PC-9 (cell line): ENCODE measurements at regions not wholly inside any gene's neighbourhood (a gene's known extent, or its start where the extent isn't known, plus 50 kb on each side); places are given as distances from the start of the nearest gene placed in this dataset.

Experiments used
- BruUV-seq: library from RNA; stranded (reverse); fragments of 400-500 nt; replicated peaks from 2 replicates; lab custom pipeline; 2021; lab: Mats Ljungman, UMichigan
- CTCF ChIA-PET: fragments of 300-600 bp; sonication (Branson Sonifier 250); formaldehyde crosslinking; loops from one replicate; lab custom pipeline; 2022; ENCODE audit warnings: antibody characterized with exemption; lab: Charles Lee
- POLR2A ChIA-PET: fragments of 300-600 bp; sonication (Branson Sonifier 250); formaldehyde crosslinking; loops from one replicate; lab custom pipeline; 2022; ENCODE audit warnings: antibody characterized with exemption; ENCODE audit not compliant: unreplicated experiment; lab: Charles Lee
- DNase-seq, 2 experiments: peaks; one replicate each; pipeline versions ENCODE4 v3.0.0 to v3.0.0-alpha.2; 2015 to 2022; ENCODE audit warnings: mixed read lengths in 1 of 2
- H2AFZ ChIP-seq: fragments of 200-600 bp; sonication (generic); 2 replicates; pipeline ENCODE4 v1.8.1; 2017; ENCODE audit warnings: antibody characterized with exemption
- H3F3A ChIP-seq: fragments of 200-600 bp; sonication (generic); 2 replicates; pipeline ENCODE4 v1.8.1; 2017; ENCODE audit warnings: antibody characterized with exemption, mild to moderate bottlenecking, low read depth; ENCODE audit not compliant: insufficient read depth
- H3K27ac ChIP-seq: fragments of 200-600 bp; sonication (generic); 2 replicates; pipeline ENCODE4 v1.6.1; 2016; ENCODE audit warnings: mixed run types
- H3K27me3 ChIP-seq: fragments of 200-600 bp; sonication (generic); 2 replicates; pipeline ENCODE4 v1.6.1; 2016; ENCODE audit warnings: low read depth, mixed run types; ENCODE audit not compliant: insufficient read depth
- H3K36me3 ChIP-seq: fragments of 200-600 bp; sonication (generic); 2 replicates; pipeline ENCODE4 v1.6.1; 2016; ENCODE audit warnings: low read depth, mixed run types
- H3K4me1 ChIP-seq: fragments of 200-600 bp; sonication (generic); replicated peaks from 2 replicates; pipeline ENCODE4 v1.6.1; 2016; ENCODE audit warnings: mixed run types; ENCODE audit not compliant: insufficient read depth
- H3K4me2 ChIP-seq: fragments of 200-600 bp; sonication (generic); 2 replicates; pipeline ENCODE4 v1.6.1; 2017; ENCODE audit warnings: mixed run types
- H3K4me3 ChIP-seq: fragments of 200-600 bp; sonication (generic); 2 replicates; pipeline ENCODE4 v1.6.1; 2016; ENCODE audit warnings: mixed run types
- H3K79me2 ChIP-seq: fragments of 200-600 bp; sonication (generic); 2 replicates; pipeline ENCODE4 v1.6.1; 2017; ENCODE audit warnings: low read depth, mixed run types
- H3K9me2 ChIP-seq: fragments of 200-600 bp; sonication (generic); 2 replicates; pipeline ENCODE4 v1.8.1; 2017; ENCODE audit warnings: mild to moderate bottlenecking; ENCODE audit not compliant: insufficient read depth
- H3K9me3 ChIP-seq: fragments of 200-600 bp; sonication (generic); 2 replicates; pipeline ENCODE4 v1.8.1; 2016; ENCODE audit warnings: low read depth; ENCODE audit not compliant: insufficient read depth
- H4K20me1 ChIP-seq: fragments of 200-600 bp; sonication (generic); 2 replicates; pipeline ENCODE4 v1.8.1; 2017; ENCODE audit not compliant: insufficient read depth
- EZH2 ChIP-seq: fragments of 200-600 bp; sonication (generic); IDR thresholded peaks from 2 replicates; pipeline ENCODE4 v1.8.0; 2017; ENCODE audit warnings: antibody characterized with exemption, low read depth
- intact Hi-C: fragments of 100-400 bp; cut with micrococcal nuclease; formaldehyde crosslinking; loops from one replicate; pipeline ENCODE4 v1.10.0; 2022; ENCODE audit not compliant: unreplicated experiment
- TF ChIP-seq, protein P1 (sequence below): fragments of 200-600 bp; sonication (generic); conservative IDR thresholded peaks from 2 replicates; pipeline ENCODE4 v1.6.1; 2017; ENCODE audit warnings: mixed run types, antibody characterized with exemption, mild to moderate bottlenecking, moderate library complexity

GRCh38 chr12:25817166-25817565, 141.3 kb upstream of the RASSF8 start:
- H3K9me2 ChIP-seq = no peaks in the 10 kb centered on the region
- no peaks in the 10 kb centered on the region for H3K27me3 ChIP-seq
- no peaks in the 10 kb centered on the region for H3K79me2 ChIP-seq
- no peaks in the 10 kb centered on the region for H4K20me1 ChIP-seq
- DNase-seq = no peak
- ChIA-PET POLR2A (no interaction called here), CTCF (no interaction called here)
- no peak overlapping the region for H3K27ac ChIP-seq
- TF ChIP-seq, protein P1, sequence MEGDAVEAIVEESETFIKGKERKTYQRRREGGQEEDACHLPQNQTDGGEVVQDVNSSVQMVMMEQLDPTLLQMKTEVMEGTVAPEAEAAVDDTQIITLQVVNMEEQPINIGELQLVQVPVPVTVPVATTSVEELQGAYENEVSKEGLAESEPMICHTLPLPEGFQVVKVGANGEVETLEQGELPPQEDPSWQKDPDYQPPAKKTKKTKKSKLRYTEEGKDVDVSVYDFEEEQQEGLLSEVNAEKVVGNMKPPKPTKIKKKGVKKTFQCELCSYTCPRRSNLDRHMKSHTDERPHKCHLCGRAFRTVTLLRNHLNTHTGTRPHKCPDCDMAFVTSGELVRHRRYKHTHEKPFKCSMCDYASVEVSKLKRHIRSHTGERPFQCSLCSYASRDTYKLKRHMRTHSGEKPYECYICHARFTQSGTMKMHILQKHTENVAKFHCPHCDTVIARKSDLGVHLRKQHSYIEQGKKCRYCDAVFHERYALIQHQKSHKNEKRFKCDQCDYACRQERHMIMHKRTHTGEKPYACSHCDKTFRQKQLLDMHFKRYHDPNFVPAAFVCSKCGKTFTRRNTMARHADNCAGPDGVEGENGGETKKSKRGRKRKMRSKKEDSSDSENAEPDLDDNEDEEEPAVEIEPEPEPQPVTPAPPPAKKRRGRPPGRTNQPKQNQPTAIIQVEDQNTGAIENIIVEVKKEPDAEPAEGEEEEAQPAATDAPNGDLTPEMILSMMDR = no peak
- TF ChIP-seq EZH2 = no peak
- no TSS peak for BruUV-seq
- H3K4me2 ChIP-seq = no peak overlapping the region
- H3K4me3 ChIP-seq = no peak overlapping the region
- intact Hi-C loops = no loop called here
- no peaks in the 10 kb centered on the region for H3F3A ChIP-seq
- H2AFZ ChIP-seq = no peak overlapping the region
- H3K36me3 ChIP-seq = no peaks in the 10 kb centered on the region
- H3K9me3 ChIP-seq = peaks cover 6% of the 10 kb centered on the region; the same call in 1 of the 2 replicates
- H3K4me1 ChIP-seq = no peaks in the 10 kb centered on the region

DNA sequence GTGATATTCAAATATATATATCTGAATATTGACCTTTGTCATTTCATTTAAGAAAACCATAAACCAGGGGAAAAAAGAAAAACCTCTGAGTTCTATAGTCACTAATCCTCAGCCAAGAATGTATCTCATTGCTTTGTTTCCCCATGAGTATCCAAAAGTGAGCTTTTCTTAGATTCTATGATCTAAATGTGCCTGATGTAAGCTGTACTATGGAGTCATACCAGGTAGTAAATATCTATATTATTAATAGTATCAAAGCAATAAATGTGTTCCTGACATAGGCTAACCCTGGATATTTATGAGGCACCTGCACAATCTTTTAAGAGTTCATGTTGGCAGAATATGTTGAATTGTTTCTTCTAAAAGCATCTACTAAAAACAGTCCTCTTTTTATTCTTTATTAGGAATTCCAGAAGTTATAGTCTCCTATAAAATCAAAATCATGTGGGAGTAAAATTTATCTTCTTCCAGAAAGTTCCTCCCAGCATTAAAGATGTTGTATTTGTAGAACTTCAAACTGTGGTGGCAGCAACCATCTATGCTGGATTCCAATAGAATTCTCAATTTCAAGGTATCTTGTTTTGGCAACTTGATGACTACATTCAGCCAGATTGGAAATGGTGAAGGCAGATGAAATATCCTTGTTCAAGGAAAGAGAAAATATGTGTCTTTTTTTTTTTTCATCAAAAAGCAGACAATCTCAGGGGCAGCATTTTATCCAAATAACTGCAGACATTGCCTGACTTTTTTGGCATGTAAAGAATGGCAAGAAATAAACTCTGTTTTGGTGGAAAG, 139.7 kb upstream of the RASSF8 start:
- no peak overlapping the region for H3K4me3 ChIP-seq
- peaks cover 6% of the 10 kb centered on the region; the same call in 1 of the 2 replicates for H3K9me3 ChIP-seq
- no peak overlapping the region for H3K4me2 ChIP-seq
- TF ChIP-seq, protein P1 = no peak
- no peak for TF ChIP-seq EZH2
- no TSS peak for BruUV-seq
- H3K9me2 ChIP-seq = no peaks in the 10 kb centered on the region
- DNase-seq = no peak
- H3K4me1 ChIP-seq = no peaks in the 10 kb centered on the region
- POLR2A ChIA-PET = interaction anchor here (0.6 kb wide), 1 partner anchor 7 kb away, joined by 4 read pairs; no protein-coding TSS in a partner anchor
- no peaks in the 10 kb centered on the region for H3K79me2 ChIP-seq
- no peaks in the 10 kb centered on the region for H4K20me1 ChIP-seq
- no peaks in the 10 kb centered on the region for H3K36me3 ChIP-seq
- no peaks in the 10 kb centered on the region for H3F3A ChIP-seq
- H2AFZ ChIP-seq = no peak overlapping the region
- no peaks in the 10 kb centered on the region for H3K27me3 ChIP-seq
- no peak overlapping the region for H3K27ac ChIP-seq
- intact Hi-C loops = no loop called here
- CTCF ChIA-PET = no interaction called here

DNA sequence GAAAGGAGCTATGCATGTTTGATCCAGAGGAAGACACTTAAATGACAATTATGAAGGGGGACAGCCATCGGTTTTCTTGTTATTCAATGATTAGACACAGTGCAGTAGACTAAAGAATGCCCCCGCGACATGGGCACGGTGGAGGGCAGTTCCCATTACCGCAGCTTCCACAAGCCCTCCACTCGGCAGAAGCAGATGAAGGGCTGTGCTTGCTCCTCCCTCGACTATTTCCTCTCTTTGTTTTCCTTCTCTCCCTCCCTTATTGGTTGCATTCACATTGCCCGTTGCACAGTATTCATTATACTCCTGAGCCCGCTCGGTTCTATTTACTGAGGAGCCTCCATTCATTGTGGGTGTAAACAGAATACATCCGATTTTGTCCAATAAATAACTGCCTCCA, 138.8 kb upstream of the RASSF8 start:
- CTCF ChIA-PET = no interaction called here
- Histone ChIP-seq H3K79me2 (no peaks in the 10 kb centered on the region), H2AFZ (no peak overlapping the region), H3K9me3 (peaks cover 6% of the 10 kb centered on the region; the same call in 1 of the 2 replicates), H3F3A (no peaks in the 10 kb centered on the region), H3K27ac (no peak overlapping the region), H3K4me2 (no peak overlapping the region), H3K4me1 (no peaks in the 10 kb centered on the region), H3K36me3 (no peaks in the 10 kb centered on the region), H3K9me2 (no peaks in the 10 kb centered on the region), H3K4me3 (no peak overlapping the region), H3K27me3 (no peaks in the 10 kb centered on the region), H4K20me1 (no peaks in the 10 kb centered on the region)
- no peak for DNase-seq
- no peak for TF ChIP-seq EZH2
- TF ChIP-seq, protein P1 = no peak
- POLR2A ChIA-PET = interaction anchor here (0.6 kb wide), 1 partner anchor 8 kb away, joined by 4 read pairs; no protein-coding TSS in a partner anchor
- intact Hi-C loops = no loop called here
- BruUV-seq = no TSS peak
